CD1c-positive myeloid dendritic cell (primary cell): ENCODE measurements at regions not wholly inside any gene's neighbourhood (a gene's known extent, or its start where the extent isn't known, plus 50 kb on each side); places are given as distances from the start of the nearest gene placed in this dataset.
"Not testable (repeated sequence)": the region's sequence is repeated elsewhere in the genome, so short reads cannot be mapped to it uniquely, and the experiment has no call there.

Source experiments
- DNase-seq: peaks from one replicate; pipeline ENCODE4 v3.0.0-alpha.2; 2016; ENCODE audit errors: extremely low spot score

DNA sequence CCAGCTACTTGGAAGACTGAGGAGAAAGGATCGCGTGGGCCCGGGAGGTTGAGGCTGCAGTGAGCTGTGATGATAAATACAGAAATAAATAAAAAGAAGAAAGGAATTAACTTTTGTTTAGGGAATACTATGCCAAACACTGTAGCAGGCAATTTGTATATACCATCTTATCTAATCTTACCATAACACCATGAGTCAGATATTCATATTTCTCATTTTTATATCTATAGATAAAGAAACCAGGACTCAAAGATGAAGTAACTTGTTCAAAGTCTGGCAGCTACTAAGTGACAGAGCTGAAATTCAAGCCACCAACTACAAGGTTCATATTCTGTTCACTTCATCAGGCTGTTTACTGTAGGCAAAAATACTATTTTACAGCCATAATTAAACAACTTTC lies 119.2 kb upstream of the SLC39A10 start:
- DNase-seq: no peak

DNA sequence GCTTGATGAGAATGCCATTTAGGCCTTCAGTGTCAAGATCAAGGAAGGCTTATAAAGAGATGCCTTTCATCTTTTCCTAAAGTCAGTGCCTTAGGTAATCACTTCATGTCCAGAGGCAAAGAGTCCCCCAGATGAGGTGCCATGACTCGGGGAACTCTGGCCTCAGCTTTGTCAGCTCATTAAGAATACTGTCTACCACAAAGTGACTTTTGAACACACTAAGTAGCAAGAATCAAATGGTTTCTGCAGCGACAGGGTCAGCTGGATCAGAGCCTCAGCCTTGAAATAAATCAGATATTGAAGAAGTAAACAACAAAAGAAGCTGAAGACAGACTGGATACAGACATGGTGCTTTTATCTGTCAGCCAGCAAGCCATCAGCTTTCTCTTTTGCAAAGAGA lies 120.1 kb upstream of the SLC39A10 start:
- DNase-seq: no peak

DNA sequence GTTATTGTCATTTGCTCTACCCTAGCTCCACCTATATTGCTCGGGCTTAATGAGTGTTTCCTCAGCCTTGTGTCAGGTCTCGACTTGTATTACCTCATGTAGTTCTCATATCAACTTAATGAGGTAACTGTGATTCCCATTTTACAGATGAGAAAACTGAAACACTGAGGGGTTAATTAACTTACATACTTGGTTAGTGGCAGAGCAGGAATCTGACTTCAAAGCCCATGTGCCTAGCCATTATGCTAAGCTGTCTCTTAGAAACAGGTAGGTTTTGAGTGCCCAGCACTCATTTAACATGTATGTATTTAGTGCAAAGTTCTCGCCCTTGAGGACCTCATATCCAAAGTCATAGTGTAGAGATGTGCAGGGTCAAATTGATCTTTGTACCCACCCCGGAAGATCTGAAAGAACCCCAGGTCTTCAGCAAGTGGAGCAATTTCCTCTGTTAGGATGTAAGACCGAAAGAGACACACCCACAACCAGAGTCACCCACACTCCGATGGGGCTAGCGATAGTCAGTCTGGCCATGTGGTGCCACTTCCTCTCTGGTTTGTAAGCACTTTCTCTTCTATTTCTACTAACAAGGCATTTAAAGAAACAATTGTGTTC lies 121.0 kb upstream of the SLC39A10 start:
- DNase-seq: peak; percentile 91

DNA sequence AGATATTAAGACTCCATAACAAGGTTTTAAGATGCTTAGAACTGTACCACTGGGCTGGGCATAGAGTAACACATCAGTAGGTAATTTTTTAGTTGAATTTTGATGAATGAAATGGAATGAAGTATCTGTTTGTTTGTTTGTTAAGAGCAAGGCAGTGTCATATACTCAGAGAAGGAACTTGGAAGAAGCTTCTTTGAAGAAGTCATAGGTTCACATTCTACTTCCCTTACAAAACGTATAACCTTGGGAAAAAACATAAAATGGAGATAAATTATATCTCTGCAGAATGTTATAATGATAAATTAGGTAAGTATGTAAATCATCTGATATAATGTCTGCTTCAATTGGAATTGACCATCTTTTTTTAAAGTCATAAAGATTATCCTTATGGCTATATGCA lies 122.1 kb upstream of the SLC39A10 start:
- DNase-seq: peak; percentile 54

DNA sequence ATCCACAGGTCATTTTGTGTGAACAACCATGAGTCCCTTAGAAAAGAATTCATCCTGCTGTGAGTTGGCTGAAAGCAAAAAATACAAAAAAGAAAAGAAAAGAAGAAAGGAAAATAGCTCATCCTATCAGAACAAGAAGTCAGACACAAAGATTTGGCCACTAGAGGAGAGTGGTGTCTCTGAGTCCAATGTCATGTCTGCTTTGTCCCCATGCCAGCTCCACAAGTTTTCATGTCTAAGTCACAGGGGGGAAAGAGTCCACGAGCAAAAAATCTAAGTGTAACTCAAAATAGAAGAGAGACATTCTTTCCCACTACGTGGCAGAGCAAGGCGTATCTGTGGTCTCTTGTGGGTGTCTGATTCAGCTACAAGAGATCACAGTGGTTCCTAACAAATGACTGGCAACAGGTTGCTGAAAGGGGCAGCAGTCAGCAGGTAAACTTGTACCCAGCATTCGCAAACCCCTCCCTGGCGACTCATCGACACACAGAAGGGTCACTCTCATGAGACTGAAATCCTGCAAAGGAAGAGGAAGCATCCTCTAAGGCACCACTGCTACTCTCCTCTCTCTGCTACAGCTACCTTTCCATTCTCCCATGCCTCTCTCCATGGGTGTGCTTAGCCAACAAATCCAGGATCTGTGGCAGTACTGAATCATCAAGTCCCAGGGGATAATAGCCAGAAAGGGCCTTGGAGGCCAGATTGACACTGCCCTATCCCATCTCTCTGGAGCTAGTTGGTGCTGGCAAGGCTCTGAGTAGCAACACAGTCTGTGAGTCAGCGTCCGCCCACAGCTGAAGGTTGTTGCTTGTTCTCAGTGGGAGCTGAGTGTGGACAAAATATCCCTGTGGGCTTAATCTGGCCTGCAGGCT lies 123.0 kb upstream of the SLC39A10 start:
- peak; percentile 86 for DNase-seq

DNA sequence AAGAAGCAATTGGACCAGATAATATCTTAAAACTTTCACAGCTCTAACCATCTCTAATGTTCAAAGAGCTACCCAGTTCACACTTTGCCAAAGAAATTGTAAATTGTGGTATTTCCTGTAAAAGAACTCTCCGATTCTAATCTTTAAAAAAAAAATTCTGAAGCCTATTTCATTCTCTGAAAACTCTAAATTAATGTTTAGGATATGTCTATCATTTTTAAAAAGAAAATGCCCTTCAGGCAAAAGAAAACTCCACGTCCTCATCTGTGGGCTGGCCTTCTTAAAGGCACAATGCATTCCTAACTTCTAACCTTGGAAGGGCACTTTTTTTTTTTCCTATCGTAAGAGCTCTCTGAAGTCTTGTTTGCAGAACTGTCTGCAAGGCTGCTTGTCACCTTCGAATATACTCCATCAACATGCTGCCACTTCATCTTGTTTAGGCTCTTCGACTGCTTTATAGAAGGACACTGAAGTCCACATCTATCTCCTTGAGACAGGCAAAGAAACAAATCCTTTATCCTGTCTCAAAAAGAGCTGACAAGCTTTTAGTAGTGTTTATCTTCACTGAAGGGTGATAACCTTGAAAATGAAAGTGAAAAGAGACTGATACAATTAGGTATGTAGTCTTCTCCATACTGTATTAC lies 124.3 kb upstream of the SLC39A10 start:
- DNase-seq: peak; percentile 34

DNA sequence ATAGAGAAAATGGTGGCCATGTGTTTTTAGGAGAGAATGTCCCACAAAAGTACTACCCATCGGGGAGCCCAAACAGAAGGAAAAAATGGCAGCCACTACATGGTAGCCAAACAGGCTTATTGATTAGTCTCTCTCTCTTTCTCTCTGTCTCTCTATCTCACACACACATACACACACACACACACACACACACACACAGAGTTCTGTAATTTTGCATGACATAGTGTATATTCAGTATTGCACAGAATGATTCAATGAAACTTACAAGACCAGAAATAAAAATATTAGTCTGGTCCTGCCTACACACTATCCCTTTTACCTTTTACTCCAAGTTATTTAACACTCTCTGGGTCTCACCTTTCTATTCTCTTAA lies 124.8 kb upstream of the SLC39A10 start:
- DNase-seq: no peak

DNA sequence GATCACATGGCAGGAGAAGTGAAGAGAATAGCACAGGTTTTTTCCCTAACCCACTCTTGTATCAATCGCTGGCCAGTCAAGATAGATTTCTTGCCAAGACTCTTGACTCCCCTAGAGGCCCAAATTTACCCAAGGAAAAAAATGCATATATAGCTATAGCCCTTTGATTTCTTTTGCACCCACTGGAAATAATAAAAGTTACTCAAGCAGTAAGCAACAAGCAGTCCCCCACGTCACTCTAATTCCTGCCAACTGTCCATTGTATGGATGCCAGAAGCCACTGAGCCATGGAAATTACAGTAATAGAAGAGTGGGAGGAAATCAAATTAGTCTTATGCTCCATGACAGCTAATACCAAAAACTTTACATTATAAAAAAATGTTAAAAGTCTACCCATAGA lies 125.3 kb upstream of the SLC39A10 start:
- DNase-seq: no peak

DNA sequence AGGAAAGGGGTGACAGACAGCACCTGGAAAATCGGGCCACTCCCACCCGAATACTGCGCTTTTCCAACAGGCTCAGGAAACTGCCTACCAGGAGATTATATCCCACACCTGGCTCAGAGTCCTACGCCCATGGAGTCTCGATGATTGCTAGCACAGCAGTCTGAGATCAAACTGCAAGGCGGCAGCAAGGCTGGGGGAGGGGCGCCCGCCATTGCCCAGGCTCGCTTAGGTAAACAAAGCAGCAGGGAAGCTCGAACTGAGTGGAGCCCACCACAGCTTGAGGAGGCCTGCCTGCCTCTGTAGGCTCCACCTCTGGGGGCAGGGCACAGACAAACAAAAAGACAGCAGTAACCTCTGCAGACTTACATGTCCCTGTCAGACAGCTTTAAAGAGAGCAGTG lies 133.8 kb upstream of the SLC39A10 start:
- DNase-seq: not testable (repeated sequence)

DNA sequence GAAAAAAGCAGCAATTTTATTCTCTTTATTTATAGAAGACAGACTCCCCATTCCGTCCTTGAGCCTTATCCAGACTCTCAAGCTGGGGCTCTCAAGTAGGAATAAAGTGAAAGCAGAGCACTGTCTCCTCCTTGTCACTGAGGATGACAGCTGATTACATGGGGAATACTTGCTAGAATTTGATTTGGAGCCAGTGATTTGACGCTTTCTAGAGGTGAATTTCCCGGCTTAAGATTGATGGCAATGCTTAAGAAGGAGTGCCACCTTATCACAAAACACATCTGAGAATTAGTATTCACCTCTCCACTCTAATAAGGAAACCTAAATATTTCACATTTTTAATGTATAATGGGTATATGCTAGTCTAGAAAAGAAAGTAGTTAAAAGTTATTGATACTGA lies 135.4 kb upstream of the SLC39A10 start:
- DNase-seq: no peak

DNA sequence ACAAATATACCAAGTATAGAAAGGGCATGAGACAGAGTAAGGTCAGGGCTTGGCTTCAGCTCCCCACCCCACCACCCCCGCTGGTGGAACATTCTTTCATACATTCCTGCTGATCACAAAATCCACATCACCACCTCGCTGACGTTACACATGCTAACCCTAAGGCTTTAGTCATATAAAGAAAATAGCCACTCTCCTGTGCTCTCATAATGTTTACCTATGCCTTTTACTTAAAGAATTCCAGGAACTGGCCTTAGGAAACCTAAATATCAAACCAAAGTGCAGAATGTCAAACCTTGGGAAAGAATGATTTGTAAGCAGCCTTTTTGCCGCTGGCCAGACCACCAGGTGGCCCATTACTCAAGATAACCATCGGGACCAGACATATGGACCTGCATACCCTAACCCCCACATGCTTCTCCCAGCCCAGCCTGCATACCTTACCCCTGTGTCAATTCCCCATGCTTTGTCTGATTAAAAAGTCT lies 136.3 kb upstream of the SLC39A10 start:
- DNase-seq: peak; percentile 53

DNA sequence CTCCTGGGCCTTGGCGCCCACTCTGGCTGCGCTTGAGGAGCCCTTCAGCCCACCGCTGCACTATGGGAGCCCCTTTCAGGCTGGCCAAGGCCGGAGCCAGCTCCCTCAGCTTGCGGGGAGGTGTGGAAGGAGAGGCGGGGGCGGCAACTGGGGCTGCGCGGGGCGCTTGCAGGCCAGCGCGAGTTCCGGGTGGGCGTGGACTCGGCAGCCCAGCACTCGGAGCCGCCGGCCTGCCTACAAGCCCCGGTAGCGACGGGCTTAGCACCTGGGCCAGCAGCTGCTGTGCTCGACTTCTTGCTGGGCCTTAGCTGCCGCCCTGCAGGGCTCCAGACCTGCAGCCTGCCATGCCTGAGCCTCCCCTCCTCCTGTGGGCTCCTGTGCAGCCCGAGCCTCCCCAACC lies 141.5 kb upstream of the SLC39A10 start:
- no peak for DNase-seq

DNA sequence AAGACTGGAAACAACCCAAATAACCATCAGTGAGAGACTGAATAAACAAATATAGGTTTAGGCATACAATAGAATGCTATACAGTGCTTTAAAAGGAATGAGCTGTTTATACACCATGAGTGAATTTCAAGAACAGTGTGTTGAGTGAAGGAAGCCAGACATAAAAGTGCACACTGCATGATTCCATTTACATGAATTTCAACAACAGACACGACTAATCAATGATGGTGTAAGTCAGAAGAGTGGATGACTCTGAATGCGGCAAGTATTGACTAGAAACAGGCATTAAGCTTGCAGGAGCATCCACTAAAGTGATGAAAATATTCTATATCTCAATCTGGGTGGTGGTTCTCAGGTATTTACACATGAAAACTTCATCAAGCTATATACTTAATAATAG lies 142.7 kb upstream of the SLC39A10 start:
- DNase-seq: no peak

DNA sequence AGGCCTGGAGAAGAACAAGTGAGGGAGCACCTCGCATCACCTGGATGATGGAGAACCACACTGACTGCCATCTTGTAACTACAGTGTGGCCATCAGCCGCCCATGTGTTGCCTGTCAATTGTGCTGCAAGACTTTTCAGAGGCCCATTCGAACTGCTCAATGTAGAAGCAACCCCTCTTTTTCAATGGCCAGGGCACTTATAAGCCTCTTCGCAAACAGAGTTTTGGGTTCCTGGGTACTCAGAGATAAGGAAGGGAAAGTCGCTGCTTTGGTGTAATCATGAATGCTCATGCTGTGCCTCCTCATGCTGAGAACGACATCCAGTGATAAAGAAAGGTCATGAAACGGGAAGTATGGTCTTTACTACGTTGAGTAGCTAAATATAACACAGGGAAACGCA lies 143.9 kb upstream of the SLC39A10 start:
- peak; percentile 46 for DNase-seq

DNA sequence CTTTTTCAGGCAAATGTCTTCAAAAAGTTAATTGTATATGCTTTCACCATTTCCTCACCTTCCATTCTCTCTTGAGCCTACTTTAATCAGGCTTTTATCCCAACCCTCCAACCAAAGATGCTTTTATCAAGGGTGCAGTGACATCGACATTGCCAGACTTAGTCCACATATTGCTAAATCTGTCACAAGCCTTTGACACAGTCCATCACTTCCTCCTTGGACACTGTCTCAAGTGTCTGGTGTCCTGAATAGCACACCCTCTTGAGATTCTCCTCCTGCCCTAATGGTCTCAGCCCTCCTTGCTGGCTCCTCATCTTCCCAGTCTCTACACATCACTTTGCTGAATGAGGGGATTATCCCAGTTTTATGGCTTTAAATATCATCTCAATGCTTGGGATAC lies 147.5 kb upstream of the SLC39A10 start:
- peak; percentile 69 for DNase-seq

DNA sequence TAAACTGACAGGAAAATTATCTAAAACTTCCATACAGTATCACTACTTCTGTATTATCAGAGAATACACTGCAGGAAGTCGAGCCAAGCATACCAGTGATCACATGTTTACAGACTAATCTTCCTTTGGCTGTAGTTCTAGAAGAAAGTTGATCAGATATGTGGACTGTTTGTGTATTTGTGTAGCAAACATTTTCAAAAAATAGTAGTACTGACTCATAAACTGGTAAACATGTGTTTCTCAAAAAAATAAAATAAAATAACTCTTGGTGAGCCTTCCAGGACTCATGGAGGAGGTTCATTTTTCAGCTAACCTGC lies 148.9 kb upstream of the SLC39A10 start:
- no peak for DNase-seq

DNA sequence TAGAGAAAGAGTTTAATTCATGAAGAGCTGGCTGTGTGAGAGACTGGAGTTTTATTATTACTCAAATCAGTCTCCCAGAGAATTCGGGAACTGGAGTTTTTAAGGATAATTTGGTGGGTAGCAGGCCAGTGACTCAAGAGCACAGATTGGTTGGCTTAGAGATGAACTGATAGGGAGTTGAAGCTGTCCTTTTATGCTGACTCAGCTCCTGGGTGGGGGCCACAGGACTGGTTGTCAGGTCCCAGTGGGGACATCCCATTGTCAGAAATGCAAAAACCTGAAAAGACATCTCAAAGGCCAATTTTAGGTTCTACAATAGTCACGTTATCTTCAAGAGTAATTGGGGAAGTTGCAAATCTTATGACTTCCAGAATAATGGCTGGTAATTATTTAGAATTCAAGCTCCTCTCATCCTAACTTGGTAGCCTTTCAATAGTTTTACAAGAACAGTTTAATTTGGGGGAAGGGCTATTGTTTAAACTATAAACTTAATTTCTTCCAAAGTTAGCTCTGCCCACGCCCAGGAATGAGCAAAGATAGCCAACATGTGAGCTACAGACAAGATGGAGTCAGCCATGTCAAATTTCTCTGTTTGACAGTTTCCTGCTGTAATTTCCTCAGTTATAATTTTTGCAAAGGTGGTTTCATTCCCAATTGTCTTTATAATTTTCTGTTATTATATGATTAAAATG lies 149.4 kb upstream of the SLC39A10 start:
- DNase-seq: no peak

DNA sequence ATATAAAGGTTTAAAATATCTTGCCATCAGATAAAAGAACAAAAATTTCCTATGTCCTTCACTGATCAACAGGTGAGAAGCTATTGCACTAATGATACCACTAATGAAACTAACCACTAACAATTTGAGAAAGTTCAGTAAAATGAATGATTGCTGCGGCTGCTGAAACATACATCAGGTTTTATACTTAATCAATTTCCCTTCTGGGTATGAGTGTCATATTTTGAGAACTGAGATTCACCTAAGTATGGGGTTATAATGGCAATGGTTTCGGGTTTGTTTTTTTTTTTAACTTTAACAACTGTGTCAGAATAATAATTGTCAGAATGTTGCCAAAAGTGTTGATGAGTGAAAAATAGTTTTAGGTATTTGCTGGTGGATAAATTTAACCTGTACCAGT lies 151.3 kb upstream of the SLC39A10 start:
- DNase-seq: no peak

DNA sequence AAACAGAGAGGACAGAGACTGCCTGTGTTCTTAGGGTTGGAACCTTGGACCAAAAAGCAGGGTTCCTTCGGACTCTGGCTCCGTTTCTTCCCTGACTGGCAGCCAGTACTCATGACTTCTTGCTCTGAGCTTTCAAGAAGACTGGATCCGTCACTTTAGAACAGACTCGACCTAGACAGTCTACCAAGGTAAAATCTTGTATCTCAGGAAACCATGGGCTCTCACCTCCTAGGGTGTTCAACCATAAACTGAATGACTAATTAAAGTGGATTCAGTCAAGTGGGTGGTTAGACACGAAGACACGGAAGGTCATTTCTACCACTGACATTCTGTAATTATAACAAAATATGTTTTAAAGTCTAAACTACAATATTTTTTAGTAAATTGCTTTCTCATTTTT lies 153.8 kb upstream of the SLC39A10 start:
- no peak for DNase-seq

DNA sequence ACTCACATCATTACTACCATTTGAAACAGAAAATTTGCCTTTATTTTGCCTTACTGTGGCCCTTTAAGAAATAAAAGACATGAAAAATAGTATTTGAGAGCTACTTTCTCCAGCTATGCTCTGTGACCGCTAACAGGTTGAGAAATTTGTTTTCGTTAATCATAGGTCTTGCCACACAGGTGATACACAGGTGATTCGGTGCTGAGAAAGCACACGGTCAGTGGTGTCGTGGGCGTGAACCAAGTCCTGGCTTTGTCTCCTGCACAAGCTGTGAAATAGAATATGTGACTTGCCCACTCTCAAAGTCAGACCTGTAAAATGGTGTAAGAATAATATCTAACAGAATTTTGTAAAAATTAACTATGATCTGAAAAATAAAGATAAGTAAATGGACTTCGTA lies 155.3 kb upstream of the SLC39A10 start:
- no peak for DNase-seq

DNA sequence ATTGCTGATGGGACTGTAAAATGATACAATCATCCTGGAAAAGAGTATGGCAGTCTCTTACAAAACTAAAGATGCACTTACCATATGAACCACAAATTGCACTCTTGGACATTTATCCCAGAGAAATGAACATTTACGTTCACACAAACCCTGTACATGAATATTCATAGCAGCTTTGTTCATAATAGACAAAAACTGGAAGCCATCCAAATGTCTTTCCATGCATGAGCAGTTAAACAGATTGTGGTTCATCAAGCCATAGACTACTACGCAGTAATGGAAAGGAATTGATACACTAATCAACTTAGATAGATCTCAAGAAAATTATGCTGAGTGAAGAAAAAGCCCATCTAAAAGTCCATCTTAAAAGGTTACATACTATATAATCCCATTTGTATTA lies 156.1 kb upstream of the SLC39A10 start:
- DNase-seq: no peak

DNA sequence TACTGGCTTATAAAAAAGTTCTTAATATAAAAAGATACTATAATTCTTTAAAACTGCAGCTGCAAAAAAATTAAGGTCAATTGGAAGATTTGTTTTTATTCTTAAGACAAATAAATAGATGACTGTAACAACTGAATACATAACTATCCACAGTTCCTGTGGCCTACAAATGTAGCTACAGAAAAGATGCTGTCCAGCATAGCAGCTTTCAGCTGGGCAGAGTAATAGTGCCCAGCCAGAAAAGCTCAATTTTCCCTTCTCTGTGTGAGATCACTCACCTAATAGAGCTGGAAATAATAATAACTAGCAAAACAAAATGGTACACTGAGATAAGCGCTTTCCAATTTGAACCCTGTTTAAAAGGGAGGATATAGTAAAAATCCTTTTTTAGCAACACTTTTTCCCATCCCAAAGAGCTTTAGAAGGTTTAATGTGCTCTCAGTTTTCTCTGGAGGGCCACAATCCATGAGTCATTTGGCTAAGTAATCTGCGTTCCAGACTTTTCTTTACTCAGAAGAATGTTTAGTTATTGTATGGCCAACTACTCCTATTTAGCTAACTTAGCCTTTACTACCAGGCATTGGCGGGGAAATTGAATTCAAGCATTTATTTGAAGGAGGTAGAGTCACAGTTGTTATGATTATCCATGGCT lies 158.1 kb upstream of the SLC39A10 start:
- DNase-seq: no peak
